Brain microvascular endothelial cell (primary cell): ENCODE measurements at regions not wholly inside any gene's neighbourhood (a gene's known extent, or its start where the extent isn't known, plus 50 kb on each side); places are given as distances from the start of the nearest gene placed in this dataset.

ENCODE experiments used
- DNase-seq: peaks from one replicate; pipeline ENCODE4 v3.0.0-alpha.2; 2020
- H3K27ac ChIP-seq: fragments of 250-450 bp; sonication (Bioruptor Pico); 2 replicates; pipeline ENCODE4 v1.5.1; 2020; ENCODE audit warnings: mild to moderate bottlenecking, moderate library complexity
- H3K27me3 ChIP-seq: fragments of 250-450 bp; sonication (Bioruptor Pico); replicated peaks from 2 replicates; pipeline ENCODE4 v1.5.1; 2020; ENCODE audit warnings: mild to moderate bottlenecking
- H3K36me3 ChIP-seq: fragments of 250-450 bp; sonication (Bioruptor Pico); replicated peaks from 2 replicates; pipeline ENCODE4 v1.5.1; 2020; ENCODE audit warnings: mild to moderate bottlenecking
- H3K4me3 ChIP-seq: 2 replicates; pipeline ENCODE4 v1.5.1; 2011; ENCODE audit warnings: low read depth, mild to moderate bottlenecking, control low read depth, low read length, moderate library complexity
- in situ Hi-C: cut with HindIII; loops from 2 replicates; pipeline ENCODE4 v1.10.0; 2017; ENCODE audit warnings: low sequenced_read_pairs, low pct_ligation_motif_present
- TF ChIP-seq, protein P1 (sequence below): IDR thresholded peaks from 2 replicates; pipeline ENCODE4 v1.5.1; 2011; ENCODE audit warnings: low read depth, mild to moderate bottlenecking, moderate library complexity, low read length, control low read depth, inconsistent platforms; ENCODE audit errors: missing control alignments

DNA sequence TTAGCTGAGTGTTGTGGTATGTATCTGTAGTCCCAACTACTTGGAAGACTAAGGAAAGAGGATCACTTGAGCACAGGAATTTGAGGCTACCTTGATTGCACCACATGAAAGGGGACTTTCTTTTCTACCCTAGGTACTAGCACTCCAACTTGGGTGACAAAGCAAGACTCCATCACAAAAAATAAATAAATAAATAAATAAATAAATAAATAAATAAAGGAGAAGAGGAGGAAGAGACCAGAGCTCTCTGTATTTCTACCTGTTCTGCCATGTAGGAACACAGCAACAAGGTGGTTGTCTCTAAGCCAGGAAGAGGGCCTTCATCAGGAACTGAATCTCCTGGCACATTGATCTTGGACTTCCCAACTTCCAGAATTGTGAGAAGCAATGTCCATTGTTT lies 118.6 kb downstream of the HMHB1 start:
- Histone ChIP-seq H3K27ac (no peak overlapping the region), H3K27me3 (no peaks in the 10 kb centered on the region), H3K36me3 (no peaks in the 10 kb centered on the region), H3K4me3 (no peak overlapping the region)
- no peak for DNase-seq
- in situ Hi-C loops, result no loop called here
- TF ChIP-seq, protein P1, sequence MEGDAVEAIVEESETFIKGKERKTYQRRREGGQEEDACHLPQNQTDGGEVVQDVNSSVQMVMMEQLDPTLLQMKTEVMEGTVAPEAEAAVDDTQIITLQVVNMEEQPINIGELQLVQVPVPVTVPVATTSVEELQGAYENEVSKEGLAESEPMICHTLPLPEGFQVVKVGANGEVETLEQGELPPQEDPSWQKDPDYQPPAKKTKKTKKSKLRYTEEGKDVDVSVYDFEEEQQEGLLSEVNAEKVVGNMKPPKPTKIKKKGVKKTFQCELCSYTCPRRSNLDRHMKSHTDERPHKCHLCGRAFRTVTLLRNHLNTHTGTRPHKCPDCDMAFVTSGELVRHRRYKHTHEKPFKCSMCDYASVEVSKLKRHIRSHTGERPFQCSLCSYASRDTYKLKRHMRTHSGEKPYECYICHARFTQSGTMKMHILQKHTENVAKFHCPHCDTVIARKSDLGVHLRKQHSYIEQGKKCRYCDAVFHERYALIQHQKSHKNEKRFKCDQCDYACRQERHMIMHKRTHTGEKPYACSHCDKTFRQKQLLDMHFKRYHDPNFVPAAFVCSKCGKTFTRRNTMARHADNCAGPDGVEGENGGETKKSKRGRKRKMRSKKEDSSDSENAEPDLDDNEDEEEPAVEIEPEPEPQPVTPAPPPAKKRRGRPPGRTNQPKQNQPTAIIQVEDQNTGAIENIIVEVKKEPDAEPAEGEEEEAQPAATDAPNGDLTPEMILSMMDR, result no peak

DNA sequence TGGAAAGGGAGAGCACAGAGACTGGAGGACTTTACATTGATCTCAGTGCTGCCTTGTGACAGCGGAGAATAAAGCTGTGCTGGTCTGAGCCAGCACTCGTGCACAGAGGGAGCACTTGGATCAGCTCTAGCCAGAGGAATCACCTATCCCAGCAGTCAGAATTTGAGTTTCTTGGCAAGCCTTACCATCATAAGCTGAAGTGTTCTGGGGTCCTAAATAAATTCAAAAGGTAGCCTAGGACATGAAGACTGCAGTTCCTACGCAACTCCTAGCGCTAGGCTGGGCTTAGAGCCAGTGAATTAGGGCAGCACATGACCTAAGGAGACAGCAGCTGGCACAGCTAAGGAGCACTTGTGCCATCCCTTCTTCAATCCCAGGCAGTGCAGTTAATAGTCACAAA lies 119.5 kb downstream of the HMHB1 start:
- no peak for DNase-seq
- Histone ChIP-seq H3K27me3 (no peaks in the 10 kb centered on the region), H3K36me3 (no peaks in the 10 kb centered on the region), H3K4me3 (no peak overlapping the region), H3K27ac (no peak overlapping the region)
- in situ Hi-C loops, result no loop called here
- TF ChIP-seq, protein P1, result no peak

DNA sequence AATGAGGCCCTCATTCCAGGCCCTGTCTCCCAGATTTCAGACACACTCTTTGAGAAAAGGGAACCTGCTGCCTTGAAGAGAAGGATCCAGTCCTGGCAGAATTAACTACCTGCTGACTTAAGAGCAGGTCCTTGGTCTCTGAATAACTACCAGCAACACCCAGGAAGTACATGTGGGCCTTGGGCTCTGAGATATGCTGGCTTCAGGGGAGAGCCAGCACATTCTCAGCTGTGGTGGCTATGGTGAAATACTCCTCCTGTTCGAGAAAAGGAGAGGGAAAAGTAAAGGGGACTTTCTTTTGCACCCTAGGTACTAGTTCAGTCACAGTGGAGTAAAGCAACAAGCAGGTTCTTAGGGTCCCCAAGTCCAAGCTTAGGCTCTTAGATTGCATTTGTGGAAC lies 120.0 kb downstream of the HMHB1 start:
- no peak overlapping the region for H3K27ac ChIP-seq
- no peaks in the 10 kb centered on the region for H3K36me3 ChIP-seq
- no peak for DNase-seq
- no peaks in the 10 kb centered on the region for H3K27me3 ChIP-seq
- no peak overlapping the region for H3K4me3 ChIP-seq
- TF ChIP-seq, protein P1, result no peak
- in situ Hi-C loops, result no loop called here

DNA sequence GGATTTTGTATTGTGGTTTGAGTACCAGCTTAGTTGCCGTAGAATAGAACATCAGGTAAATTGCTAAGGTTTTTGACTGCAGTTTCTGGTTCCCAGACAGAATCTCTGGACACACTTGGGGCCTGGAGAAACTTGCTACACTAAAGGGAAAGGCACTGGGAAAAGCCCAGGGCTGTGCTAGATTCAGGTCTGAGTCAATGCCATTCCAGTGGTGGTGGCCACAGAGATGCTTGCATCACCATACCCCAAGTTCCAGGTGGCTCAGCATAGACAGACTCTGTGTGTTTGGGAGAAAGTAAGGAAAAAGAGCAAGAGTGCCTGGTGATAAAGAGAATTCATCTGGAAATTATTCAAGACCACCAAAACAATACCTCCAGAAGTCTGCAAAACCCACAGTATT lies 120.6 kb downstream of the HMHB1 start:
- Histone ChIP-seq H3K36me3 (no peaks in the 10 kb centered on the region), H3K27ac (no peak overlapping the region), H3K4me3 (no peak overlapping the region), H3K27me3 (no peaks in the 10 kb centered on the region)
- TF ChIP-seq, protein P1, result no peak
- in situ Hi-C loops, result no loop called here
- no peak for DNase-seq

DNA sequence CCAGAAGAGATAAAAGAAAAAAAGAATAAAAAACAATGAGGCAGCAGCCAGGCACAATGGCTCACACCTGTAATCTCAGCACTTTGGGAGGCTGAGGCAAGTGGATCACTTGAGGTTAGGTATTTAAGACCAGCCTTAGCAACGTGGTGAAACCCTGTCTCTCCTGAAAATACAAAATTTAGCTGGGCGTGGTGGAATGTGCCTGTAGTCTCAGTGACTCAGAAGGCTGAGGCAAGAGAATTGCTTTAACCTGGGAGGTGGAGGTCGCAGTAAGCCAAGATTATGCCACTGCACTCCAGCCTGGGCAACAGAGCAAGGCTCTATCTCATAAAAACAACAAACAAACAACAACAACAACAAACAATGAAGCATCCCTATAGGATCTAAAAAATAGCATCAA lies 121.5 kb downstream of the HMHB1 start:
- TF ChIP-seq, protein P1, result no peak

DNA sequence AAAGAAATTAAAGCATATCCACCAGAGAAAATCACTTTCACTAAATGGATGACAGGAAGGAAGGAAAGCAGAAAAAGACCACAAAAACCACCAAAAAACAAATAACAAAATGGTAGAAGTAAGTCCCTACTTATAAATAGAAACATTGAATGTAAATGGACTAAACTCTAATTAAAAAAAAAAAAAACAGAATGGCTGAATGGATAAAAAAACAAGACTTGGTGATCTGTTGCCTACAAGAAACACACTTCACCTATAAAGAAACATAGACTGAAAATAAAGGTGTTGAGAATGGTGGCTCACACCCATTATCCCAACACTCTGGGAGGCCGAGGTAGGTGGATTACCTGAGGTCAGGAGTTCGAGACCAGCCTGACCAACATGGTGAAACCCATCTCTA lies 122.9 kb downstream of the HMHB1 start:
- TF ChIP-seq, protein P1, result no peak
- Histone ChIP-seq H3K36me3 (no peaks in the 10 kb centered on the region), H3K27ac (no peak overlapping the region), H3K4me3 (no peak overlapping the region), H3K27me3 (no peaks in the 10 kb centered on the region)
- in situ Hi-C loops, result no loop called here
- DNase-seq, result no peak

More for the DNA sequence above, 121.5 kb downstream of the HMHB1 start:
- no peak for DNase-seq
- Histone ChIP-seq H3K27ac (no peak overlapping the region), H3K27me3 (no peaks in the 10 kb centered on the region), H3K36me3 (no peaks in the 10 kb centered on the region), H3K4me3 (no peak overlapping the region)
- in situ Hi-C loops, result no loop called here
